ENCODE measurements at regions not wholly inside any gene's neighbourhood (a gene's known extent, or its start where the extent isn't known, plus 50 kb on each side); places are given as distances from the start of the nearest gene placed in this dataset.

DNA sequence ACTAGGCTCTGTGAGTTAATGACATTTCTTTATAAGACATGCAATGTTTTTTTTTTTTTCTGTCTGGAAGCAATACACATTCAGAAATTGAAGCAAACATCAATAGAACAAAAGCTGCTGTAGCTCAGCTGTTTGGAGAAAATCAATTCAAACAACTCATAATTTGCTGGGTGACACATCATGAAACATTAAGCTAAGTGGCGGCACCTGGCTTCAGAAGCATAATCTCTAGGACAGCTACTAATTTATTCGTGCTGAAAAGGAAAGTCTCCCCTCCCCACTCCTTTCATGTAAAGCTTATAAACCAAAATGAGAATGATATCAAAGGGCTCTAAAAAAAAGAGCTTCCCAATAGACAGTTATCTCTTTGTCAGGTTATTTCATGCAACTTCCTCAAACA, 73.9 kb downstream of the LUZP4 start:
- Histone ChIP-seq H3K4me1 (ENCODE audit: low read length) (no peaks in the 10 kb centered on the region), H3K9me3 (ENCODE audit: insufficient read depth, low read length) (no peaks in the 10 kb centered on the region), H3K27ac (ENCODE audit: low read length) (no peak overlapping the region), H3K4me2 (ENCODE audit: low read length) (no peak overlapping the region), H3K79me2 (ENCODE audit: low read length) (no peaks in the 10 kb centered on the region), H3K9ac (ENCODE audit: low read length) (no peak overlapping the region), H3K27me3 (ENCODE audit: low read depth, low read length) (no peaks in the 10 kb centered on the region), H3K4me3 (ENCODE audit: low read length) (no peak overlapping the region), H2AFZ (ENCODE audit: low read depth, low read length) (no peak overlapping the region), H3K36me3 (replicated peaks; ENCODE audit: low read depth, low read length) (no peaks in the 10 kb centered on the region), H4K20me1 (ENCODE audit: insufficient read depth, low read length) (no peaks in the 10 kb centered on the region)
- TF ChIP-seq, protein P1, sequence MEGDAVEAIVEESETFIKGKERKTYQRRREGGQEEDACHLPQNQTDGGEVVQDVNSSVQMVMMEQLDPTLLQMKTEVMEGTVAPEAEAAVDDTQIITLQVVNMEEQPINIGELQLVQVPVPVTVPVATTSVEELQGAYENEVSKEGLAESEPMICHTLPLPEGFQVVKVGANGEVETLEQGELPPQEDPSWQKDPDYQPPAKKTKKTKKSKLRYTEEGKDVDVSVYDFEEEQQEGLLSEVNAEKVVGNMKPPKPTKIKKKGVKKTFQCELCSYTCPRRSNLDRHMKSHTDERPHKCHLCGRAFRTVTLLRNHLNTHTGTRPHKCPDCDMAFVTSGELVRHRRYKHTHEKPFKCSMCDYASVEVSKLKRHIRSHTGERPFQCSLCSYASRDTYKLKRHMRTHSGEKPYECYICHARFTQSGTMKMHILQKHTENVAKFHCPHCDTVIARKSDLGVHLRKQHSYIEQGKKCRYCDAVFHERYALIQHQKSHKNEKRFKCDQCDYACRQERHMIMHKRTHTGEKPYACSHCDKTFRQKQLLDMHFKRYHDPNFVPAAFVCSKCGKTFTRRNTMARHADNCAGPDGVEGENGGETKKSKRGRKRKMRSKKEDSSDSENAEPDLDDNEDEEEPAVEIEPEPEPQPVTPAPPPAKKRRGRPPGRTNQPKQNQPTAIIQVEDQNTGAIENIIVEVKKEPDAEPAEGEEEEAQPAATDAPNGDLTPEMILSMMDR (IDR thresholded peaks at IDR 0.05; ENCODE audit: low read depth, low read length): no peak
- TF ChIP-seq EZH2phosphoT487 (IDR thresholded peaks at IDR 0.05; ENCODE audit: low read depth): no peak

DNA sequence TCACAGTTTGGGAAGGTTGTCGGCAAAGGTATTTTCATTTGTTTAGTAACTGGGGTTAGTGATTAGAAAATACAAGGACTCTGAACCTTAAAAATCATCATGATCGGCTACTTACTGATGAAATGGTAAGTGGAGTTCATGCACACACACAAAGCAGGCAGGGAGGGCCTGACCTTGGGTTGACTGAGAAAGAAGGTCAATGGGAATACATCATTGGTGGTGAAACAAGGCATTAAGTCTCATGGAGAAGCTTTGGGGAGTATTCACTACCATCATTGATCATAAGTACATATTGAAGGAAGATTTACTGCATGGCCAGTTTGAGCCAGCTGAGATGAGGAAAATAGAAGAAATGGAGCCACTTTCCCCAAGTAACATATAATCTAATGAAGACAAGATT, 74.4 kb downstream of the LUZP4 start:
- Histone ChIP-seq H3K27ac (ENCODE audit: low read length) (no peak overlapping the region), H2AFZ (ENCODE audit: low read depth, low read length) (no peak overlapping the region), H3K9me3 (ENCODE audit: insufficient read depth, low read length) (no peaks in the 10 kb centered on the region), H4K20me1 (ENCODE audit: insufficient read depth, low read length) (no peaks in the 10 kb centered on the region), H3K36me3 (replicated peaks; ENCODE audit: low read depth, low read length) (no peaks in the 10 kb centered on the region), H3K79me2 (ENCODE audit: low read length) (no peaks in the 10 kb centered on the region), H3K4me1 (ENCODE audit: low read length) (no peaks in the 10 kb centered on the region), H3K4me2 (ENCODE audit: low read length) (no peak overlapping the region), H3K4me3 (ENCODE audit: low read length) (no peak overlapping the region), H3K27me3 (ENCODE audit: low read depth, low read length) (no peaks in the 10 kb centered on the region), H3K9ac (ENCODE audit: low read length) (no peak overlapping the region)
- no peak for TF ChIP-seq EZH2phosphoT487 (IDR thresholded peaks at IDR 0.05; ENCODE audit: low read depth)
- TF ChIP-seq, protein P1 (IDR thresholded peaks at IDR 0.05; ENCODE audit: low read depth, low read length): no peak

DNA sequence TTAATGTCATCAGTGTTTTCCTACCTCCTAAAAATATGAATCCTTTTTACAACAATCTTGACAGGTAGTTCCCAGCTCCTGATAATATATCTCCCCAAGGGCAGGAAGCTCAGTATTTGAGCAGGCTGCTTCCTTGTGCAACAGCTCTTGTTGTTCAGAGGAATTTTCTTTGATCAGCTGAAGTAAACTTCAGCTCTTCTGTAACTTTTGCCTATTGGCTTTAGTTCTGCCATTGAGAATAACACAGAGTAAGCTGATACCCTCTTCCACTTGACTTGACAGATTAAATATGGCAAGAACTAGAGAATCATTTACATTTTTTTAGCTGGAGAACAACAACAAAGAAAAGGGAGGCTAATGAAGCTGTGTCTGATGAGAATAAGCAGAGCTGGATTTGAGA, 75.2 kb downstream of the LUZP4 start:
- Histone ChIP-seq H3K4me3 (ENCODE audit: low read length) (no peak overlapping the region), H3K4me1 (ENCODE audit: low read length) (no peaks in the 10 kb centered on the region), H3K27me3 (ENCODE audit: low read depth, low read length) (no peaks in the 10 kb centered on the region), H3K36me3 (replicated peaks; ENCODE audit: low read depth, low read length) (no peaks in the 10 kb centered on the region), H3K27ac (ENCODE audit: low read length) (no peak overlapping the region), H3K4me2 (ENCODE audit: low read length) (no peak overlapping the region), H2AFZ (ENCODE audit: low read depth, low read length) (no peak overlapping the region), H3K79me2 (ENCODE audit: low read length) (no peaks in the 10 kb centered on the region), H4K20me1 (ENCODE audit: insufficient read depth, low read length) (no peaks in the 10 kb centered on the region), H3K9me3 (ENCODE audit: insufficient read depth, low read length) (no peaks in the 10 kb centered on the region), H3K9ac (ENCODE audit: low read length) (no peak overlapping the region)
- TF ChIP-seq, protein P1 (IDR thresholded peaks at IDR 0.05; ENCODE audit: low read depth, low read length): no peak
- no peak for TF ChIP-seq EZH2phosphoT487 (IDR thresholded peaks at IDR 0.05; ENCODE audit: low read depth)

DNA sequence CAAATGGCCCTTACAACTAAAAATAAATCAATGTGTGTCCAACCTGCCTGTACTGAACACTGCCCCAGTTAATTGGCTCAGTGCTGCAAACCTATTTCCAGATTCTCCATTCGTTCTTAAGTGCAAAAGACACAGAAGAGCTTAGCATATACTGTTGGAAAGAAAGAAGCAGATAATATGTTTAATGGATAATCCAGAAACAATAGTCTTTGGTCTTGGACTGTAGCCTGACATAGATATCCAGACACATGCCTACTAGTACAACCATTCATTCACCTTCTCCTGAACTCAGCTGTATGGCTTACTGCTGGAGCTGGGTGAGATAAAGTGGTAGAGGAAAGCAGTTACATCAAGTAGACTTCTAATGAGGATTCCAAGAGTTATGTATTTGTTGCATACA, 77.0 kb downstream of the LUZP4 start:
- Histone ChIP-seq H3K4me1 (ENCODE audit: low read length) (no peaks in the 10 kb centered on the region), H4K20me1 (ENCODE audit: insufficient read depth, low read length) (no peaks in the 10 kb centered on the region), H3K36me3 (replicated peaks; ENCODE audit: low read depth, low read length) (no peaks in the 10 kb centered on the region), H3K27me3 (ENCODE audit: low read depth, low read length) (no peaks in the 10 kb centered on the region), H3K4me2 (ENCODE audit: low read length) (no peak overlapping the region), H3K4me3 (ENCODE audit: low read length) (no peak overlapping the region), H2AFZ (ENCODE audit: low read depth, low read length) (no peak overlapping the region), H3K9ac (ENCODE audit: low read length) (no peak overlapping the region), H3K79me2 (ENCODE audit: low read length) (no peaks in the 10 kb centered on the region), H3K9me3 (ENCODE audit: insufficient read depth, low read length) (no peaks in the 10 kb centered on the region), H3K27ac (ENCODE audit: low read length) (no peak overlapping the region)
- TF ChIP-seq EZH2phosphoT487 (IDR thresholded peaks at IDR 0.05; ENCODE audit: low read depth): no peak
- TF ChIP-seq, protein P1 (IDR thresholded peaks at IDR 0.05; ENCODE audit: low read depth, low read length): no peak
